HepG2 (cell line): ENCODE measurements at regions not wholly inside any gene's neighbourhood (a gene's known extent, or its start where the extent isn't known, plus 50 kb on each side); places are given as distances from the start of the nearest gene placed in this dataset.

Experiments used
- ATAC-seq: fragments of 200-7000 bp; cut with Tn5 transposase; 3 replicates; pipeline ENCODE4 v1.9.1; 2020; ENCODE audit warnings: mild to moderate bottlenecking, moderate library complexity
- BruUV-seq: library from RNA; stranded (reverse); fragments of 400-500 nt; replicated peaks from 2 replicates; lab custom pipeline; 2021; lab: Mats Ljungman, UMichigan
- CTCF ChIA-PET: fragments of 300-600 bp; formaldehyde crosslinking; extraction: SDS; loops from one replicate; lab custom pipeline; 2021; ENCODE audit warnings: low total read pairs, inconsistent platforms, low intra/inter-chr PET ratio; lab: Yijun Ruan, JAX
- POLR2A ChIA-PET: fragments of 350-600 bp; sonication (Branson Sonifier 250); formaldehyde crosslinking; loops from one replicate; lab custom pipeline; 2020; ENCODE audit warnings: antibody characterized with exemption, inconsistent platforms; lab: Yijun Ruan, JAX
- DNase-seq: peaks from one replicate; pipeline ENCODE4 v3.0.0-alpha.2; 2015; ENCODE audit warnings: low spot score
- FAIRE-seq: peaks from 3 replicates; lab custom pipeline; 2011; peaks lifted over from hg19 to GRCh38; lab: Jason Lieb, UNC
- H2AFZ ChIP-seq: one replicate; pipeline ENCODE4 v1.6.1; 2011; ENCODE audit warnings: low read length, inconsistent platforms
- H3K27ac ChIP-seq: fragments of 300-600 bp; 3 replicates; pipeline ENCODE4 v1.8.0; 2011; ENCODE audit warnings: mixed run types, mild to moderate bottlenecking, mixed read lengths, low read length, inconsistent platforms; ENCODE audit not compliant: insufficient read depth; ENCODE audit errors: extremely low read length
- H3K27me3 ChIP-seq, 2 experiments: fragments of 200-600 bp in 1 of 2; 2 replicates in 1 of 2; 3 replicates in 1 of 2; pipeline versions ENCODE4 v1.6.0 to v1.8.0; 2011; ENCODE audit warnings: low read length in 2 of 2, mild to moderate bottlenecking in 2 of 2, moderate library complexity in 2 of 2, inconsistent platforms in 1 of 2; ENCODE audit not compliant: insufficient read depth in 2 of 2, control insufficient read depth in 1 of 2
- H3K36me3 ChIP-seq, 2 experiments: fragments of 200-600 bp in 1 of 2; replicated peaks in 1 of 2; 2 replicates in 1 of 2; 3 replicates in 1 of 2; pipeline versions ENCODE4 v1.5.1 to v1.8.0; 2011; ENCODE audit warnings: low read length in 2 of 2, inconsistent platforms in 1 of 2; ENCODE audit not compliant: insufficient read depth in 2 of 2, control insufficient read depth in 1 of 2
- H3K4me1 ChIP-seq: 2 replicates; pipeline ENCODE4 v1.5.1; 2012; ENCODE audit warnings: low read length, inconsistent platforms; ENCODE audit not compliant: insufficient read depth
- H3K4me2 ChIP-seq: 2 replicates; pipeline ENCODE4 v1.6.0; 2011; ENCODE audit warnings: low read depth, low read length, inconsistent platforms
- H3K4me3 ChIP-seq, 3 experiments: fragments of 200-600 bp in 1 of 3; sonication (generic), shearing (Covaris generic) in 1 of 3; replicated peaks in 1 of 3; 2 replicates each; pipeline ENCODE4 v1.5.1; 2011 to 2016; ENCODE audit warnings: low read length in 3 of 3, inconsistent platforms in 2 of 3, low read depth in 2 of 3, mild to moderate bottlenecking in 2 of 3, control low read depth in 1 of 3, mixed read lengths in 1 of 3; ENCODE audit not compliant: insufficient read depth in 1 of 3
- H3K79me2 ChIP-seq: one replicate; pipeline ENCODE4 v1.6.1; 2011; ENCODE audit warnings: low read length, inconsistent platforms; ENCODE audit not compliant: insufficient read depth
- H3K9ac ChIP-seq: 2 replicates; pipeline ENCODE4 v1.6.0; 2011; ENCODE audit warnings: mild to moderate bottlenecking, low read depth, low read length, inconsistent platforms; ENCODE audit not compliant: insufficient read depth
- H3K9me3 ChIP-seq: 2 replicates; pipeline ENCODE4 v1.5.1; 2012; ENCODE audit warnings: mild to moderate bottlenecking, low read length
- H4K20me1 ChIP-seq: 2 replicates; pipeline ENCODE4 v1.6.0; 2011; ENCODE audit warnings: inconsistent platforms, mild to moderate bottlenecking, low read length, moderate library complexity; ENCODE audit not compliant: insufficient read depth
- FOXO1 ChIP-seq: sonication (generic); formaldehyde crosslinking; IDR thresholded peaks from 2 replicates; pipeline ENCODE4 v1.4.0; 2020; ENCODE audit warnings: missing genetic modification reagents
- HINFP ChIP-seq: sonication (generic); formaldehyde crosslinking; IDR thresholded peaks from 2 replicates; pipeline ENCODE4 v1.4.0; 2020; ENCODE audit warnings: low read depth, mild to moderate bottlenecking, missing genetic modification reagents
- KAT7 ChIP-seq: IDR thresholded peaks from 2 replicates; pipeline ENCODE4 v1.6.1; 2018; ENCODE audit warnings: borderline replicate concordance, missing compliant biosample characterization
- MIER2 ChIP-seq: IDR thresholded peaks from 2 replicates; pipeline ENCODE4 v1.6.1; 2016; ENCODE audit warnings: missing biosample characterization, missing genetic modification reagents
- RBM22 ChIP-seq: fragments of 200-400 bp; formaldehyde crosslinking; optimal IDR thresholded peaks from 2 replicates; pipeline ENCODE3; 2017; ENCODE audit warnings: mild to moderate bottlenecking, low read length, moderate library complexity
- ZNF432 ChIP-seq: sonication (generic); formaldehyde crosslinking; IDR thresholded peaks from 2 replicates; pipeline ENCODE4 v1.5.0; 2020; ENCODE audit warnings: missing genetic modification reagents, mild to moderate bottlenecking, borderline replicate concordance
- ZNF580 ChIP-seq: IDR thresholded peaks from 2 replicates; pipeline ENCODE4 v1.6.1; 2016; ENCODE audit warnings: low read depth, borderline replicate concordance
- WGBS: methylation state at CpG from one replicate; pipeline ENCODE4 v1.1.6; 2017; ENCODE audit warnings: low lambda C conversion rate; 5-methylcytosine and 5-hydroxymethylcytosine counted together
- in situ Hi-C: cut with HindIII; loops from 2 replicates; pipeline ENCODE4 v1.10.0; 2017; ENCODE audit warnings: low pct_unique_long_range_greater_than_20kb; ENCODE audit not compliant: extremely low pct_ligation_motif_present
- intact Hi-C: fragments of 100-400 bp; cut with micrococcal nuclease; formaldehyde crosslinking; loops from one replicate; pipeline ENCODE4 v1.10.0; 2022; ENCODE audit not compliant: unreplicated experiment
- TF ChIP-seq, protein P1 (sequence below): sonication (generic); formaldehyde crosslinking; IDR thresholded peaks from 2 replicates; pipeline ENCODE4 v1.5.1; 2020; ENCODE audit warnings: missing genetic modification reagents, mild to moderate bottlenecking, borderline replicate concordance
- TF ChIP-seq, protein P2 (sequence below): sonication (generic); formaldehyde crosslinking; IDR thresholded peaks from 2 replicates; pipeline ENCODE4 v1.4.0; 2020; ENCODE audit warnings: low read depth, missing genetic modification reagents

DNA sequence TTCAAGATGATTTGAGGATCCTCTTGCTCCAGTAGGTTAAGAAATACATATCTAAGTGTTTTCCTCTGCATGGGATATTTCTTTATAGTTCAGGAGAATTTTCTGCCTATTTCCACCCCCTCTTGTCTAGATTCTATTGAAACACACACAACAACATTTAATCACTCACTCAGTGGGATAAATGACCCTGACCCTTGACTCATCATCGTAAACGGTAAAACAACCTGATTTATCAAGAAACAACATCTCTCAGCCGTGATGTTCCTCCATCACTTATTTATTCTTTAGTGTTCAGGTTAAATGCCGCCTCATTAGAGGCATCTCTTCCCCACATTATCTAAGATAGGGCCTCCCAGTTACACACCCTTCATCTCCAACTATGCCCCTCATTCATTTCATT is 208.7 kb upstream of the FMN2 start:
- no peak for FAIRE-seq
- in situ Hi-C loops: loop anchor here (25.0 kb wide), 1 partner anchor 471 kb away; no protein-coding TSS in a partner anchor

More for the DNA sequence above, 208.7 kb upstream of the FMN2 start:
- no peaks in the 10 kb centered on the region for H3K79me2 ChIP-seq
- H4K20me1 ChIP-seq: no peaks in the 10 kb centered on the region
- H3K9me3 ChIP-seq: no peaks in the 10 kb centered on the region
- ATAC-seq (no peak), DNase-seq (no peak)
- no peaks in the 10 kb centered on the region for H3K27me3 ChIP-seq
- no peak overlapping the region for H3K9ac ChIP-seq
- H3K4me3 ChIP-seq: no peak overlapping the region
- H3K27ac ChIP-seq: no peak overlapping the region
- BruUV-seq: no TSS peak
- H3K4me2 ChIP-seq: no peak overlapping the region
- no peak overlapping the region for H2AFZ ChIP-seq
- no peaks in the 10 kb centered on the region for H3K4me1 ChIP-seq
- TF ChIP-seq ZNF432 (no peak), HINFP (CRISPR knock-in tag) (no peak), RBM22 (no peak), FOXO1 (CRISPR knock-in tag) (no peak), MIER2 (no peak), ZNF580 (no peak), KAT7 (CRISPR knock-in tag) (no peak)
- TF ChIP-seq, protein P1, sequence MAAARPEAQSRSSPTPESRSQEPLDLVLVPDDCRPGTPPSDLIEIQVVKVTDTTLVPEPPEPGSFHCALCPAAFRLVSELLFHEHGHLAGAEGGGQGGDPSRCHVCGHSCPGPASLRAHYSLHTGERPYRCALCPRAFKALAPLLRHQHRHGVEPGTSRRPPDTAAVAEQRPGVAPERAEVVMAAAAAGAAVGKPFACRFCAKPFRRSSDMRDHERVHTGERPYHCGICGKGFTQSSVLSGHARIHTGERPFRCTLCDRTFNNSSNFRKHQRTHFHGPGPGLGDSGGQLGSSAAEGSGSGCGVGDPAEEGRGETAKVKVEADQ (CRISPR knock-in tag): no peak
- TF ChIP-seq, protein P2, sequence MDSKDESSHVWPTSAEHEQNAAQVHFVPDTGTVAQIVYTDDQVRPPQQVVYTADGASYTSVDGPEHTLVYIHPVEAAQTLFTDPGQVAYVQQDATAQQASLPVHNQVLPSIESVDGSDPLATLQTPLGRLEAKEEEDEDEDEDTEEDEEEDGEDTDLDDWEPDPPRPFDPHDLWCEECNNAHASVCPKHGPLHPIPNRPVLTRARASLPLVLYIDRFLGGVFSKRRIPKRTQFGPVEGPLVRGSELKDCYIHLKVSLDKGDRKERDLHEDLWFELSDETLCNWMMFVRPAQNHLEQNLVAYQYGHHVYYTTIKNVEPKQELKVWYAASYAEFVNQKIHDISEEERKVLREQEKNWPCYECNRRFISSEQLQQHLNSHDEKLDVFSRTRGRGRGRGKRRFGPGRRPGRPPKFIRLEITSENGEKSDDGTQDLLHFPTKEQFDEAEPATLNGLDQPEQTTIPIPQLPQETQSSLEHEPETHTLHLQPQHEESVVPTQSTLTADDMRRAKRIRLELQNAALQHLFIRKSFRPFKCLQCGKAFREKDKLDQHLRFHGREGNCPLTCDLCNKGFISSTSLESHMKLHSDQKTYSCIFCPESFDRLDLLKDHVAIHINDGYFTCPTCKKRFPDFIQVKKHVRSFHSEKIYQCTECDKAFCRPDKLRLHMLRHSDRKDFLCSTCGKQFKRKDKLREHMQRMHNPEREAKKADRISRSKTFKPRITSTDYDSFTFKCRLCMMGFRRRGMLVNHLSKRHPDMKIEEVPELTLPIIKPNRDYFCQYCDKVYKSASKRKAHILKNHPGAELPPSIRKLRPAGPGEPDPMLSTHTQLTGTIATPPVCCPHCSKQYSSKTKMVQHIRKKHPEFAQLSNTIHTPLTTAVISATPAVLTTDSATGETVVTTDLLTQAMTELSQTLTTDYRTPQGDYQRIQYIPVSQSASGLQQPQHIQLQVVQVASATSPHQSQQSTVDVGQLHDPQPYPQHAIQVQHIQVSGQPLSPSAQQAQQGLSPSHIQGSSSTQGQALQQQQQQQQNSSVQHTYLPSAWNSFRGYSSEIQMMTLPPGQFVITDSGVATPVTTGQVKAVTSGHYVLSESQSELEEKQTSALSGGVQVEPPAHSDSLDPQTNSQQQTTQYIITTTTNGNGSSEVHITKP: no peak
- TF ChIP-seq, all 625 proteins: peak for 0
- WGBS: 9% methylated on average over 4 of the region's 4 CpGs
- POLR2A ChIA-PET: no interaction called here
- intact Hi-C loops: no loop called here
- no peaks in the 10 kb centered on the region for H3K36me3 ChIP-seq
- CTCF ChIA-PET: no interaction called here
